ENCODE measurements at regions not wholly inside any gene's neighbourhood (a gene's known extent, or its start where the extent isn't known, plus 50 kb on each side); places are given as distances from the start of the nearest gene placed in this dataset.
A peak's percentile ranks its signal among the peaks of the same experiment; 100 is the strongest.
"Not testable (repeated sequence)": the region's sequence is repeated elsewhere in the genome, so short reads cannot be mapped to it uniquely, and the experiment has no call there.

DNA sequence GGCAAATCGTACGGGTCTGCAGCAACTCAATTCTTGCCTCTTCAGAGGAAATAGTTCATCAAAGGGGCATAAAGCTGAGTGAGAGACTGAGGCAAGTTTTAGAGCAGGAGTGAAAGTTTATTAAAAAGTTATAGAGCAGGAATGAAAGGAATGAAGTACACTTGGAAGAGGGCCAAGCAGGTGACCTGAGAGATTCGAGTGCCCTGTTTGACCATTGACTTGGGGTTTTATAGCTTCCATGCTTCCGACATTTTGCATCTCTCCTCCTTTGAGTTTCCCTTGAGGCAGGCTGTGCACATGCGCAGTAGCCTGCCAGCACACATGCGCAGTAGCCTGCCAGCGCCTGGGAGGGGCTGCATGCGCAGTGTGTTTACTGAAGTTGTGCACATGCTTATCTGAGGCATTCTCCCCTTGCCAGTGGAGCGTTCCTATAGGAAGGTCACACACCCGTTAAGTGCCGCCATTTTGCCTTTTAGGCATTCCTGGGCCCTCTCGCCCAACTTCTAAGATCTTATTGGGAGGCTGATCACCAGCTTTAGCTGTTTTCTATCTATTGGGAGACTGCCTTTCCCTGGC lies 265.5 kb upstream of the MGAT5 start:
- DNase-seq, result no peak

DNA sequence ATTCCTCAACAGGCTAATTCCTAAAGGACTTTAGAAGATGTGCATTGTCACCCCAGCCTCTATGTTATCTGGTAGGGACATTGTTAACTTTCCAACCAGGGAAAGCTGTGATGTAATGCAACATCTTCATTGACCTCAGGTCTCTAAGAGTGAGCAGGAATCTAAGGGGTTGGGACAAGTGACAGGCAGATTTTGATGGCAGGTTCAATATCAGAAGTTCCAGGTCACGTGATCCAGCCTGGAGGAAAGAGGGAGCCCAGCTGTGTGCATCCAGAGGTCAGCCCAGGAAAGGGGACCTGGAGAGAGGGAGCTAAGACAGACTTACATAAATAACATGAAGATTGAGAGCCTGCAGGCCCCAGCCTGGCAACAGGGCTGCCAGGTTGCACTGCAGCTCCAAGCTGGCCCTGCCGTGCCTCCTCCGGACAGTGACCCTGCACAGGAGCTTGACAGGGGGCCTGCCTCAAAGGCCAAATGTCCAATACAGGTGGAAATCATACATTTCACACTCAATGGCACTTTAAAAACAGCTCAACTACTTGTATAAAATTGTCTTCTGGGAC lies 262.2 kb upstream of the MGAT5 start:
- no peak for DNase-seq

DNA sequence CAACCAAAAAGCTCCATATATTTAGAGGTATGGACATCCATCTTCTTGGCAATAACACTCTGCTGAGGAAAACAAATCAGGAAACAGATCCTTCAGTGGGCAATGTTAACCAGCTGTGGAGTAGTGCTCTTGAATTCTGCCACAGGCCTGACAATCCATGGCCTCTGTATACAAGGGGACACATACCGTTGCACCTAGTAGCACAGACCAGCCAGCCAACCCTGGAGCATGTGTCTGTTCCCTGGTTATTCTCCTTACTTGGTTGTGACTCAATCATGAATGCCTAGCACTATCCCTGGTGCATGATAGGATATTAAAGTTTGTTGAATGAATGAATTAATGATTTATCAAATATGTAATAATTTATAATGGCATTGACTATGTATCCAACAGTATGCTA lies 261.4 kb upstream of the MGAT5 start:
- no peak for DNase-seq

DNA sequence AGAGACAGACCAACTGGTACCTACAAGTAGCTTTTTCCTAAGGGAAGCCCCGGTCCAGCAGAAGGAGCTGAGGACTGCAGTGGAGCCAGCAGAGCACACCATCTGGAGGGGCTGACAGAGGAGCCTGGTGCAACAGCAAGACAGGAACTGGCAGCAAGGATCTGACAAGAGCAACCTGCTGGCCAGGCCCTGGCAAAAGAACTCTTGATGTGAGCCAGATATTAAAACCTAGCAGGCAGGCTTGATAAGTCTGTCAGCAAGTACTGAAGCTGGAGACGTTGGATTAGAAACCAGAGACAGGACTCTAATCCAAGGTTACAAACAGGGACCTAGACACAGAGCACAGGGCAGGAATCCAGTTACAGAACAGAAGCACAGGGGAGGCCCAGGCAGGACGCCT lies 260.7 kb upstream of the MGAT5 start:
- DNase-seq, result no peak

DNA sequence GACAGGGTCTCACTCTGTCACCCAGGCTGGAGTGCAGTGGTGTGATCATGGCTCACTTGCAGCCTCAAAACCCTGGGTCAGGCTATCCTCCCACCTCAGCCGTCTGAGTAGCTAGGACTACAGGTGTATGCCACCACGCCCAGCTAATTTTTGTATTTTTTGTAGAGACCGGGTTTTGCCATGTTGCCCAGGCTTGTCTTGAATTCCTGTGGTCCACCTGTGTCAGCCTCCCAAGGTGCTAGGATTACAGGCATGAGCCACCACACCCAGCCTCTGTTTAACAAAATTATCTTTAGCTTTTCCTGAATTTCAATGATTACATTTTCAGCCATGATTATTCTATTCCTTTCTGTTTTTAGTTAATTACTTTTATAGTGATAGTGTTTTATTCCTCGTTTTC lies 255.1 kb upstream of the MGAT5 start:
- DNase-seq, result not testable (repeated sequence)

DNA sequence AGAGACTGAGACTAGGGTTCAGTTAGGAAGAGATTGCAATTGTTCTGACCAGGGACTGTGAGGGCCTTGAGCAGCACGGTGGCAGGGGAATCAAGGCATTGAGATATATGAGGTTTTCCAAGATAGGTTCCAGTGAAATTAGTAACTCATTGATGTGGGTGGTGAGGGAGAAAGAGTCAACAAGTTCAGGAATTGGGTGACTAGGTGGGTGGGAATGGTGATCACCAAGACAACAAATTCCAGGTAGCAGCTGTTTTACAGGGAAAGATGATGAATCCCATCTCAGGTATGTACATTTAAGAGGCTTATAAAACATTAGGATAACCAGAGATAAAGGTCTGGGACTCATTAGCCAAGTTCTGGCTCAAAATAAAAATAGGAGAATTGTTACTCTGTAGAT lies 251.5 kb upstream of the MGAT5 start:
- no peak for DNase-seq

DNA sequence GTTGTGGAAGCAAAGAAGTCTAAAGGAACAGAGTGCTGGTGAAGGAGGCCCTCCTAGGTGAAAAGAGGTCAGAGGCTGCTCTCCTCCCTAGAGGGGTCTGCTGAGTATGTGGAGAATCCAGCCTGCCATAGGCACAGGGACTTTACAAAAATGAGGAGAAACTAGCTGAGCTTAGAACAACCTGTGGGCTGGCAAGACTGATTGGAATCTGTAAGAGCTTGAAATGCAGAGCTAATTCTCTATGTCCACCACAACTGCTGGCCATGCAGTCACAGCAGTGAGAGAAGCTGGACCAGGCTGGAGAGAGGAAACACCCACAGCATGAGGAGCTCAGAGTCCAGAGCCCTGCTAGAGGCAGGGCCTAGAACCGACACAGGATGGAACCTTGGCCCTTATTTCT lies 251.0 kb upstream of the MGAT5 start:
- DNase-seq, result no peak

DNA sequence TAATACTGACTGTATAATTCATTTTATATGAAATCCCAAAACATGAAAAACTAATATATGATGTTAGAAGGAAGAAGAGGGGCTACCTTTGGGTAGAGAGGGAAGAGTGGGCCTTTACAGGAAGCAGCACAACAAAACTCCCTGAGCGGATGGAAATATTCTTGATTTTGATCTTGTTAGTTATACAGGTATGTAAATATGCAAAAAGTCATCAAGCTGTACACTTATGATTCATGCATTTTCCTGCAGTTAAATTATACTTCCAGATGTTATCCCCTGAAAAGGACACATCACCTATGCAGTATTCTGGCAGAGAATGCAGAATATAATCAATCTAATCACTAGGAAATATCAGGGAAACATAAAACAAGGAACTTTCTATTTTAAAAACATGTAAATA lies 249.4 kb upstream of the MGAT5 start:
- DNase-seq, result no peak

DNA sequence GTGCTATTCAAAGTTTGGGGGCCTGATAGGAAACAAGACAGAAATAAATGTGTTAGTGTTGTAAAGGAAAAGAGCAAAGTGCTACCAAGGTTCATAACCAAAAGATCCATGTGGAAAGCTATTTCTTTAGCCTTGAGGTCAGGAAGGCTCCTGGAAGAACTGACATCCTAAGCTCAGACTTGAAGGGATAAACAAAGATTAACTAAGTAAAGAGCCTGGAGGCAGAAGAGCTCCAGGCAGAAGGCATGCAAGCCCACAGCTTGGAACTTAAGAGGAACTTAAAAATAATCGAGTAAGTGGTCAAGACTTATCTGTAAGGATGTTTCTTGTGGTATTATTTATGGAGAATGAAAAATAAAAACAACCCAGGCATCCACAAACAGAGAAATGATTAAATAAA lies 245.0 kb upstream of the MGAT5 start:
- peak; percentile 1 for DNase-seq

DNA sequence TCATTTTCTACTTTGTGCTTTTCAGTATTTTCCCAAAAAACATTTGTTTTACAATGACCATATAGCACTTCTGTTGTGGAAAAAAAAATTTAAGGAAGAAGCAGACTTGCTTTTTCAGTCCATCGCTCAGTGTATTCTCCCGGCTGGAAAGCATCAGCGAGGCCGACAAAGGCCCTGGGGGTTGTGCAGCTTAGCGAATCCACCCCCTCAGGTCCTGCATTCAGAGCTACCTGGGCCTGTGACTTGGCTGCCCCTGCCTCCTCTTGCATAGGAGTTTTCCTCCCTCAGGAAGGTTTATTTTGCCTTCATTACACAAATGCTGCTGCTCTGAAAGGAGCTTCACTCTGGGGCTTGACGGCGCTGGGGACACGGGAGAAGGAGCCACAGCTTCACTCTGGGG lies 244.4 kb upstream of the MGAT5 start:
- DNase-seq, result no peak

DNA sequence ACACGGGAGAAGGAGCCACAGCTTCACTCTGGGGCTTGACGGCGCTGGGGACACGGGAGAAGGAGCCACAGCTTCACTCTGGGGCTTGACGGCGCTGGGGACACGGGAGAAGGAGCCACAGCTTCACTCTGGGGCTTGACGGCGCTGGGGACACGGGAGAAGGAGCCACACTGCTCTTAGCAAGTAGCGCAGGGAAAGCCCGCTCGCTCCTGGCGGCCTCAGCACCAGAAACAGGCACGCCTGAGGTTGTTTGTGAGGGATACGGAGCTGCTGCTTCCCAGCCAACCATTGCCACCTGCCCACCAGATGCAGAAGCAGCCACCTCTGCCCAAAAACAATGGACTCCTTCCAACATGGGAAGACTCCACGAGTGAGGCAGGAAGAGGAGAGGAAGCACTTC lies 244.0 kb upstream of the MGAT5 start:
- not testable (repeated sequence) for DNase-seq

DNA sequence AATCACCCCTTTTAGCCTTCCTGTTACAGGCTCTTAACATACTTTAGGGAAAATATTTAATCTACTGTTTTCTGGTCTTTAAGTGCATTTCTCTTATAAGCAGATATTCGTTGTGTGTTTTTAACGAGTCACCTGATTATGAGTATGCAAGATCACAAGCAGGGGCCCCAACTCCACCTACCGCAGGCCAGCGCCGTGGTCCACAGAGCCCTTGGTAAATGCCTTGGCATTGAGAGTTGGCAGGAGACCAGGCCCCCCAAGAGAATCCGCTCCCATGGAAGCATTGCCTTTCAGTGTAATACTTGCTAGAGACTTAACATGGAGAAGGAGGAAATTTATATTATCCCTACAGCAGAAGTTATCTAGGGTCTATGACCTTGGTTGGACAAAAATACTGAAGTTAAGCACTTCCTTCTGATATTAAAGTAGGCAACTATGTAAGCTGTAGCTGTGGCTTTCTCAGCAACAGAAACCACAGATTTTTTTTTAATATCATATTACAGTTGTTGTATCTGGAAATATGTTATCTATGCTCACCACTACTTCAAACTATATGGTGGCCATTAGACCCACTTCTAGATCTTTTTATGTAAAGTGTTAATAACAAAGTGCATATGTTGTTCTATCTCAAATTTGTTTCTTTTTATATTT lies 241.8 kb upstream of the MGAT5 start:
- no peak for DNase-seq

DNA sequence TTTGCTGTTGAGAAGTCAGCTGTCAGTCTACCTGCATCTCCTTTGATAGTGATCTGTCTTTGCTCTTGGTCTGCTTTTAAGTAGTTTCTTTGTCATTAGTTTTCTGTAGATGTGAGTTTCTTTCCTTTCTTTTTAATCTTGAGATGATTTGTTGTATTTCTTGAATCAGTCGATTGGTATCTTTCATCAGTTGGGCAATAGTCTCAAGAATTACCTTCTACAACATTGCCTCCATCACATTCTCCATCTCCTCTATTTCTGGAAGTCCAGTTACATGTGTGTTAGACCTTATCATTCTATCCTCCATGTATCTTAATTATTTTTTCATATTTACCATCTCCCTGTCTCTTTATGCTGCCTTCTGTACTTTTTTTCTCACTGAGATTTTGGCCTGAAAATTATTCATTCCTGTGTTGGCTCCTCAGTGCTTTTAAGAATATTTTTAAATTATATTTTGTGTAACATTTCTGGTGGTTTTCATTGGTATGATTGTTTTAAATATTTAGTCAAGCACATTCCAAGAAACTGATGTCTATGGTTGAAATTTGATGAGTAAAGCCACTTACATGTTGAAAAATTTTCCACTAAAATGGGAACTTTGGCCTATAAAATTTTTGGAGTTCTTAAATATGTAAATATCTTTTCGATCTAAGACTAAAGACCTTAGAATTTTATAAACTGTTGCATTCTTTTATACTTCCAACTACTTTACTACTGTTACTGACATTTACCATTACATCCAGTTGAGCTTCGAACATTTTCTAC lies 239.5 kb upstream of the MGAT5 start:
- DNase-seq, result peak; percentile 3

DNA sequence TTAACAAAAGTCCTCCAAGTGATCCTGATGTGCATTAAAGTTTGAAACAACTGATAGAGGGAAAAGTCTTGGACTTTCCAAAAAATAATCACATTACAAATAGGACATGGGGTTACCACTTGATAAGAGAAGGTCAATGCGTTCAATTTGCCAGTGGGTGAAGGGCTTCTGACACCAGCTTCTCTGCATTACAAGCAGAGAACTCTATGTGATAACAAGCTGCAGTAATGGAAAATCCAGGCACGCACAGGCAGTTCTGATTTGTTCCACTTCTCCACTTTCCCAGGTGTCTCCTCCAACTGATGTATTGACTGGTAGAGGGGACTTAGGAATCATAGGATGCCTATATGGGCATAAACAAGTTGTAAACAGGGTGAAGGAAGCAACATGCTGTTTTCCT lies 234.0 kb upstream of the MGAT5 start:
- DNase-seq, result no peak

DNA sequence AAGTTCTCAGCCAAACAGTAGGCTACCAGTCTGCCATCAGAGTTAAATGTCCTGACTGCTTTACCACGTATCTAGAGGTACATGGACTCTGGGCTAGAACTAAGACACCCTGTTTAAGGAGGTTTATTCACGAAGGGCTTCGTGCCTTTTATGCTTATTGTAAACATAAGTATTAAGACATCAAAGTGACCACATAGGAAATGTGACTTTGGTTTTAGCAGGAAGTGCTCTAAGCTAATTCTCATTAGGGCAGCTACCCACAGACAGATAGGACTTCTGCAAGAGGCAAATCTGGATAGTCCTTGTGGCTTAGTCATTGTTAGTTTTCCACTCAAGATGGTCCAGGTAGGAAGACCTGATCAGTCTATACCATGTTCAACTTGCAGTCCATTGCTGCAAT lies 233.3 kb upstream of the MGAT5 start:
- DNase-seq, result no peak

DNA sequence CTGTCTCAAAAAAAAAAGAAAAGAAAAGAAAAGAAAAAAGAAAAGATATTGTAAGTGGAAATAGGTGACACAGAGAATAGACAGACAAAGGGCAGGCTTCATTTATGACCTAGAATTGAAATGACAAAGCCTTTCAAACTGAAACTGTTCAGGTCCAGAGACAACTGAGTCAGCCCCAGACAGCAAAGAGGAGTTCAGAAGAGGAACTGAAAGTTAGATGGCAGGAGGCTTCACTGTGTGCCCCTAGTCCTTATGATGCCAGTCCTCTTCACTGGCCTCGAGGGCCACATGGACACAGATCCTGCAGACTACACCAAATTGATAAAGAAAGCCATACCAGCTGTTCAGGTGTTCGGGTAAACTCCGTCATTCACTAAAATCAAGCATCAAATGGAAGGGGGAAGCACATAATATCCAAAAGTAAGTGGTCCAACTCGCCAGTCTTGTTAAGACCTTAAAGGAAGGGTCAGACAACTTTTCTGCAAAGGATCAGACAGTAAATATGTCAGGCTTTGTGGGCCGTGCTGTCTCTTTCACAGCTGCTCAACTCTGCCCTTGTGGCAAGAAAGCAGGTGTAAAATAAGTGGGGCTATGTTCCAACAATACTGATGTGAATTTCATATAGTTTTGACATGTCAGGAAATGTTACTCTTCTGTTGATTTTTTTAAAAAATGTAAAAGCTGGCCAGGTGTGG lies 231.9 kb upstream of the MGAT5 start:
- no peak for DNase-seq

DNA sequence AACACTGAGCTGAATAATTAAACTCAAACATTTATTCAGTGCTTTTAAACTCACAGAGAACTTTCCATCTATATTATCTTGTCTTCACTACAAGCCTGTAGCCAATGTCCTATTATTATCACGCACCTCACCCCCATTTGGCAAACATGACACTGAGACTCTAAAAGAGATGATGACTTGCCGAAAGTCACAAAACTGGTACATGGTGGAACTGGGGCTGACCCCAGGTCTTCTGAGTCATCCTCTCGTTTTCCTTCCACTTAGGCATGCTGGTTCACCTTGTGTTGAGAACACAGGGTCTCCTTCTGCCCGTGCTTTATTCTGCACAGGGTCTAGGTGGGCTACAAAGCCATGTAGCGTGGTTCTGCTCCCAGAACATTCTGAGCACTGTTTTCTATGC lies 230.0 kb upstream of the MGAT5 start:
- no peak for DNase-seq

DNA sequence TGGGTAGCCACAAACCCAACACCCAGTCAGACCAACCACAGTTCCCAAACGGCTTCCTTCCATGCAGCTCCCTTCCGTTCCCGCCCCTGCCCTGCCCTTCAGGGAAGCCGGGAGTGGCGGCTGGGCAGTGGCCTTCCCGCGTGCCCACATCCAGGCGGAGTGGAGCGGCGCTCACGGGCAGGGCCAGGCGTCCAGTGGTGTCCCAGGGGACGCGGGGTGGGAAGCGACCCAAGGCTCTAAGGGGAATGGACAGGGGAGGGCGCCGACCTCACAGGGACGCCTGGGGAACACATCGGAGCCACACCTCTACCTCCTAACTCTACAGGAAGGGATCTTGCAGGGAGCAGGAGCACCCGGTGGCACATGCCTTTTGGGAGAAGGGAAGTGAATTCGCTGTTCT lies 225.9 kb upstream of the MGAT5 start:
- DNase-seq, result no peak

DNA sequence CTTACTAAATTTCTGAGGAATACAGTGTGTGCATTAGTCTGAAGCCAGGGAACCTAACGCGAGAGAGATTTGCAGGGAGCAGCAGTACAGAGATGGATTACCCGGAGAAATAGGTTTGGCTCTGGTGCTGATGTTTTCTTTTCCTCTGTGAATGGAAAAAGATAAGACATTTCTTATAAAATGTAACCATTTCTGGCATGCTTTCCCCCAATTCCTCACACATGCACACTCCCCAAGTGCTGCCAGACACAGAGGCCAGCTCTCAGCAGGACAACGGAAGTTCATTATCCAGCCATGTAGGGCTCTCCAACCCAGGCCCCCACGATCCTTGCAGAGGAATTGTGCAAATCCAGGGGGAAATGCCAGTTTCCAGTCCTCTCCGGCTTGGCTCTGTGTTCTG lies 224.5 kb upstream of the MGAT5 start:
- no peak for DNase-seq

DNA sequence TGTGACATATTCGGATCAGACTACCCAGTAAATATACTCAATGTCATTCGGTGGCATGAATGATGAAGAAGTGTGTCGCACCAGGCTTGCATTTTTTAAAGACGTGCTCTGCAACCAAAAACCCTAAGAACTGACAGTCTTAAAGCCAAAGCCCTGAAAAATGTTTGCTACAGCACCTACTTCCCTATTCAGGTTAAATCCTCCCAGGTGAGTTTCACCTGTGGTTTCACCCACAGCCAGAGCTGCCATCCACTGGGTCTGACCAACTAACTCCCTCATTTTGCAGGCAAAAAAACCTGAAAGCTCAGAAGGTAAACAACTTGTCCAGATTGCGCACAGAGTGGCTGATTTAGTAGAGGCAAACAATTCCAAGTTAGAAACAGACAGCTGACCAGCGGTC lies 222.3 kb upstream of the MGAT5 start:
- no peak for DNase-seq

DNA sequence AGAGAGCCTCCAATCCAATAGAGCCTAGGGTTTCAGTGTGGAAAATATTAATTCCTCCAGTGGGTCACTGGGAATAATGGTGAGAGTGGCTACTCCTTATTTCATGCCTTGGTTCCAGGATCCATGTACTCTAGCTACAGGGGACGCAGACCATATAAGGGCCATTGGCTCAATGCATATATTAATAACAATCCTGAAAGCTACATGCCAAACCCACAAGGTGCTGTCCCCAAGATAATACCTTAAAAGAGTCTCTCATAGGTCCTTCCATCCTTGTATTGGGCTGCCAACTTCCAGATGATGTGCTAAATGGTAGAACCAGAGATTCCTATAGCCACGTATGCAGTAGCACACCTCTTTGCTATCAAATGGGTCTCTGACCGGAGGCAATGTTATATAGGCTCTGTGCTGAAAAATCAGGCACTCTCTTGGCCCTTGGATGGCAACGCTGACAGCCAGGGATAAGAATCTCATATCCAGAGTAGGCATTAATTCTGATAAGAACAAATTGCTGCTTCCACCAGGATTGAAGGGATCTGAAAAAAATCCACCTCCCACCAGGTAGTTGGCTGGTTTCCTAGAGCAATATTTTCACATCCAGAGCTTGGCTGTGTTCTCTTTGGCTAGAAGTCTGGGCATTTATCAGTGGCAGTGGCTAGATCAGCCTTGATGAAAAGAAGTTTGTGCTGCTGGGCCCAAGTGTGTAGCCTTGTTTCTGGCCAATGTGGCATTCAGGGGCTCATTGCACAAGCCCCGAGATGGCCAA lies 218.1 kb upstream of the MGAT5 start:
- DNase-seq, result no peak

DNA sequence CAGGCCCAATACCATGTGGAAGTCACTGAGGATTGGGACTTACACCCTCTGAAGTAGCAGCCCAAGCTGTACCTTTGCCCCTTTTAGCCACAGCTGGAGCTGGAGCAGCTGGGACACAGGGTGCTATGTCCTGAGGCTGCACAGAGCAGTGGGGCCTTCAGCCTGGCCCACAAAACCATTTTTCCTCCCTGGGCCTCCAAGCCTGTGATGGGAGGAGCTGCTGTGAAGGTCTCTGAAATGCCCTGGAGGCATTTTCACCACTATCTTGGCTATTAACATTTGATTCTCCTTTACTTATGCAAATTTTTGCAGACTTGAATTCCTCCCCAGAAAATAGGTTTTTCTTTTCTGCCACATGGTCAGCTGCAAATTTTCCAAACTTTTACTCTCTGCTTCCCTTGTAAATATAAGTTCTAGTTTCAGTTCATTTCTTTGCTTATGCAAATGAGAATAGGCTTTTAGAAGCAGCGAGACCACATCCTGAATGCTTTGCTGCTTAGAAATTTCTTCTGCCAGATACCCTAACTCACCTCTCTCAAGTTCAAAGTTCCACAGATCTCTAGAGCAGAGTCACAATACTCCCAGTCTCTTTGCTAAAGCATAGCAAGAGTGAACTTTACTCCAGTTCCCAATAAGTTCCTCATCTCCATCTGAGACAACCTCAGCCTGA lies 213.8 kb upstream of the MGAT5 start:
- DNase-seq, result no peak

All from amniotic stem cell (primary cell).